A549 (cell line): ENCODE measurements at regions not wholly inside any gene's neighbourhood (a gene's known extent, or its start where the extent isn't known, plus 50 kb on each side); places are given as distances from the start of the nearest gene placed in this dataset.

Source experiments
- CHD4 ChIP-seq: fragments of 200-600 bp; sonication (generic); IDR thresholded peaks from 2 replicates; pipeline ENCODE4 v1.6.1; 2016; ENCODE audit warnings: antibody characterized with exemption, mild to moderate bottlenecking, borderline replicate concordance
- GATA3 ChIP-seq: IDR thresholded peaks from 2 replicates; pipeline ENCODE4 v1.6.1; 2012; ENCODE audit warnings: borderline replicate concordance
- SMC3 ChIP-seq: fragments of >200 bp; sonication (Bioruptor Twin); formaldehyde crosslinking; IDR thresholded peaks from 3 replicates; pipeline ENCODE4 v1.6.1; 2018; ENCODE audit warnings: inconsistent platforms

DNA sequence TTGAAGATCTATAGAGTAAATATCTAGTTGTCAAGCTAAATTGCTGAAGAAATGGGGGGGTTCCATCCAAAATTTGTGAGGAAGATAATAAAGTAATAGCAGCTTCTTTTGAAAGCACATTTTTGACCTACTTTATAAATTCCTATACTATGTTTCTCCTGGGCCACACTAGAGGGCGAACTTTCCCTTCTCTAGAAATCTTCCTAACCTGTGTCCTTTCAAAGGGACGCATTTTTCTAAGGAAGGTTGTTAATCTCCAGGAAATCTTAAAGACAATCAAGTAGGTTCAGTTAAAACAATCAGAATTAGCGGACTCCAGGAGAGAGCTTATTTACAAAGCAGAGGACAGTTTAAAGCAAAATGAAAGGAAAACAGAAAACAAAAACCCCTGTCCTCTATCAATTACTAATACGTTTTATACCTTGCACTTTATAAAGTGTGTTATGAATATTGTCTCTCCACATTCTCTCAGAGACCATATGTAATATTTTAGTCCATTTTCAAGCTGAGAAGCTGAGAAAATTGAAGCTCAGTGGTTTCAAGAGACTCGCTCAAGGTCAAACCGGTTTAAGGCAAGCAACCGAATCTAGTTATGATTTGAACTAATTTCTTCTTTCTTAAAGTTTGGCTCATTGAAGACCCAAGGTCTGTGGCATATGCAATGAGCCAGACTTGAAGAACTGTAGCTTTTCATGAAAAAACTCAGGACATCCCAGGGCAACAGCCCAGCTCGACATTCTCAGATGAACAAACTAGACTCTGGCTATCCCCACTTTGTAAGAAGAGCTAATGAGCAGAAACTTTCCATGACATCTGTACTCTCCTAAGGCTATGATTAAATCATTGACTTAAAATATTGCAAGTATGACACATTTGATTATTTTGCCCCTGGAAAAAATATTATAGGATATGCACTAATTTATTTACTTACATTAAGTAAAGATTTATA lies 273.6 kb downstream of the PAX3 start:
- TF ChIP-seq CHD4 = no peak
- TF ChIP-seq GATA3 = no peak
- TF ChIP-seq SMC3 = peak; percentile 41; the same call in 2 of the 3 replicates
